Breast epithelium (tissue), 3 donors: ENCODE measurements at regions not wholly inside any gene's neighbourhood (a gene's known extent, or its start where the extent isn't known, plus 50 kb on each side); places are given as distances from the start of the nearest gene placed in this dataset.

Experiments used
- POLR2A ChIP-seq: fragments of 450-650 bp; IDR thresholded peaks from one replicate; pipeline ENCODE4 v1.6.1; 2016; ENCODE audit warnings: antibody characterized with exemption, mild to moderate bottlenecking, moderate library complexity
- POLR2AphosphoS5 ChIP-seq, 3 donors: sonication (generic); formaldehyde crosslinking; IDR thresholded peaks; one replicate each; pipeline ENCODE4 v1.6.1; 2017; ENCODE audit warnings: antibody characterized with exemption in 3 of 3
- TF ChIP-seq, protein P1 (sequence below), 3 donors: fragments of 450-650 bp; IDR thresholded peaks; one replicate each; pipeline ENCODE4 v1.5.1; 2016 to 2017; ENCODE audit warnings: antibody characterized with exemption in 3 of 3, mild to moderate bottlenecking in 3 of 3, moderate library complexity in 3 of 3

DNA sequence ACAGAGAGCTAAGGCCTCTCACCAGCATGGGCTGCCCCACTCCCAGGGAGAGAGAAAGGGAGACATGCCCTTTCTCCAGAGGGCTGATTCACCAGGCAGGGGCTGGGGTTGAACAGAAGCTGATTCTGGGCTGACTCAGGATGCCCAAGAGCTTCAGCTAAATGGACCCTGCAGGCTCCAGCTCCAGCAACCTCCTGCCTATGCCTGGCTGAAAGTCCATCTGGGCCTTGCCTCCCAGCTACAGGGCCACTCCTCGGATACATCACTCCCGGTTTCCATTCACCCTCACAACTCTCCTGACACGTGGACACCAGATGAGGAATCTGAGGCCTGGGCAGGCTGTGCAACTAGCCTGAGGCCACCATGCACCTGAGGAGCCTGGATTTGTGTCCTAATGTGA, 215.5 kb downstream of the BUD13 start:
- TF ChIP-seq, protein P1, sequence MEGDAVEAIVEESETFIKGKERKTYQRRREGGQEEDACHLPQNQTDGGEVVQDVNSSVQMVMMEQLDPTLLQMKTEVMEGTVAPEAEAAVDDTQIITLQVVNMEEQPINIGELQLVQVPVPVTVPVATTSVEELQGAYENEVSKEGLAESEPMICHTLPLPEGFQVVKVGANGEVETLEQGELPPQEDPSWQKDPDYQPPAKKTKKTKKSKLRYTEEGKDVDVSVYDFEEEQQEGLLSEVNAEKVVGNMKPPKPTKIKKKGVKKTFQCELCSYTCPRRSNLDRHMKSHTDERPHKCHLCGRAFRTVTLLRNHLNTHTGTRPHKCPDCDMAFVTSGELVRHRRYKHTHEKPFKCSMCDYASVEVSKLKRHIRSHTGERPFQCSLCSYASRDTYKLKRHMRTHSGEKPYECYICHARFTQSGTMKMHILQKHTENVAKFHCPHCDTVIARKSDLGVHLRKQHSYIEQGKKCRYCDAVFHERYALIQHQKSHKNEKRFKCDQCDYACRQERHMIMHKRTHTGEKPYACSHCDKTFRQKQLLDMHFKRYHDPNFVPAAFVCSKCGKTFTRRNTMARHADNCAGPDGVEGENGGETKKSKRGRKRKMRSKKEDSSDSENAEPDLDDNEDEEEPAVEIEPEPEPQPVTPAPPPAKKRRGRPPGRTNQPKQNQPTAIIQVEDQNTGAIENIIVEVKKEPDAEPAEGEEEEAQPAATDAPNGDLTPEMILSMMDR (IDR thresholded peaks at IDR 0.05) = no peak
- TF ChIP-seq POLR2AphosphoS5 (IDR thresholded peaks at IDR 0.05) (no peak), POLR2A (no peak)
